ENCODE measurements at regions not wholly inside any gene's neighbourhood (a gene's known extent, or its start where the extent isn't known, plus 50 kb on each side); places are given as distances from the start of the nearest gene placed in this dataset.

DNA sequence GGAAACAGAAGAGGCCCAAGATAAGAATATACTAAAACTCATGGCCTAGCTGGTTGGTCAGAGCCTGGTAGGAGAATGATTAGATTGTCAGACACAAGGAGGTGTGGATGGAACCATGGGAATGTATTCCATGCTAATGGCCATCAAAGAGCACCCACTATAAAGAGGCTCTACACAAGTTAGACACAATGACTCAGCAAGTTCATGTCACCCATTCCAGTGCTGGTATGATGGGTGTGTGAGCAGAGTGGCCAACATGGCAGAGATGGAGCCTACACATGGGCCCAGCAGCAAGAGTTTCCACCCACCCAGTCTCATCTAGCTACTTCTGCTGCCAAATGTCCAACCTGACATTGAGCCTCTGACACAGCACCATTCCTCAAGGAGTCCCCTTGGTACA lies 97.5 kb upstream of the COG2 start:
- TF ChIP-seq, protein P1, sequence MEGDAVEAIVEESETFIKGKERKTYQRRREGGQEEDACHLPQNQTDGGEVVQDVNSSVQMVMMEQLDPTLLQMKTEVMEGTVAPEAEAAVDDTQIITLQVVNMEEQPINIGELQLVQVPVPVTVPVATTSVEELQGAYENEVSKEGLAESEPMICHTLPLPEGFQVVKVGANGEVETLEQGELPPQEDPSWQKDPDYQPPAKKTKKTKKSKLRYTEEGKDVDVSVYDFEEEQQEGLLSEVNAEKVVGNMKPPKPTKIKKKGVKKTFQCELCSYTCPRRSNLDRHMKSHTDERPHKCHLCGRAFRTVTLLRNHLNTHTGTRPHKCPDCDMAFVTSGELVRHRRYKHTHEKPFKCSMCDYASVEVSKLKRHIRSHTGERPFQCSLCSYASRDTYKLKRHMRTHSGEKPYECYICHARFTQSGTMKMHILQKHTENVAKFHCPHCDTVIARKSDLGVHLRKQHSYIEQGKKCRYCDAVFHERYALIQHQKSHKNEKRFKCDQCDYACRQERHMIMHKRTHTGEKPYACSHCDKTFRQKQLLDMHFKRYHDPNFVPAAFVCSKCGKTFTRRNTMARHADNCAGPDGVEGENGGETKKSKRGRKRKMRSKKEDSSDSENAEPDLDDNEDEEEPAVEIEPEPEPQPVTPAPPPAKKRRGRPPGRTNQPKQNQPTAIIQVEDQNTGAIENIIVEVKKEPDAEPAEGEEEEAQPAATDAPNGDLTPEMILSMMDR (IDR thresholded peaks at IDR 0.05; ENCODE audit: unreplicated experiment) = no peak
- intact Hi-C loops (cut with micrococcal nuclease; ENCODE audit: unreplicated experiment) = no loop called here
- DNase-seq = no peak
- Mint-ChIP-seq H3K4me1 (ENCODE audit: low read depth, unreplicated experiment) (no peaks in the 10 kb centered on the region), H3K27me3 (ENCODE audit: unreplicated experiment) (no peaks in the 10 kb centered on the region), H3K4me3 (ENCODE audit: low read depth, unreplicated experiment) (no peak overlapping the region), H3K27ac (ENCODE audit: unreplicated experiment) (no peak overlapping the region), H3K36me3 (ENCODE audit: insufficient read depth, unreplicated experiment) (no peaks in the 10 kb centered on the region), H3K9me3 (ENCODE audit: low read depth, unreplicated experiment) (no peaks in the 10 kb centered on the region)
- CTCF ChIA-PET = no interaction called here
- BruUV-seq (replicated peaks) = no TSS peak

DNA sequence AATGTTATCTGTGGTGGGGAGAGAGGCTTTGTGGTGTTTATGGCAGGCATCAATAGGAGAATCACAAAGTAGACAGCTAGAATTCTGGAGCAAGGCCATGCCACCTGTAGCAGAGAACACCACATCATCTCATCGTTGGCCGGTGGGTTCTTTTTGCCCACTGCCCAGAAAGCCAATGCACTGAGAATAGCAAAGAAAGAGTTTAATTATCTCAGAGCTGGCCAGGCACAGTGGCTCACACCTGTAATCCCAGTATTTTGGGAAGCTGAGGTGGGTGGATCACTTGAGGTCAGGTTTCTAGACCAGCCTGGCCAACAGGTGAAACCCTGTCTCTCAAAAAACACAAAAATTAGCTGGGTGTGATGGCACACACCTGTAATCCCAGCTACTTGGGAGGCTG lies 99.2 kb upstream of the COG2 start:
- TF ChIP-seq, protein P1 (IDR thresholded peaks at IDR 0.05; ENCODE audit: unreplicated experiment) = no peak
- Mint-ChIP-seq H3K36me3 (ENCODE audit: insufficient read depth, unreplicated experiment) (no peaks in the 10 kb centered on the region), H3K27me3 (ENCODE audit: unreplicated experiment) (no peaks in the 10 kb centered on the region), H3K4me3 (ENCODE audit: low read depth, unreplicated experiment) (no peak overlapping the region), H3K27ac (ENCODE audit: unreplicated experiment) (no peak overlapping the region), H3K4me1 (ENCODE audit: low read depth, unreplicated experiment) (no peaks in the 10 kb centered on the region), H3K9me3 (ENCODE audit: low read depth, unreplicated experiment) (no peaks in the 10 kb centered on the region)
- intact Hi-C loops (cut with micrococcal nuclease; ENCODE audit: unreplicated experiment) = no loop called here
- no peak for DNase-seq
- CTCF ChIA-PET = no interaction called here
- no TSS peak for BruUV-seq (replicated peaks)

DNA sequence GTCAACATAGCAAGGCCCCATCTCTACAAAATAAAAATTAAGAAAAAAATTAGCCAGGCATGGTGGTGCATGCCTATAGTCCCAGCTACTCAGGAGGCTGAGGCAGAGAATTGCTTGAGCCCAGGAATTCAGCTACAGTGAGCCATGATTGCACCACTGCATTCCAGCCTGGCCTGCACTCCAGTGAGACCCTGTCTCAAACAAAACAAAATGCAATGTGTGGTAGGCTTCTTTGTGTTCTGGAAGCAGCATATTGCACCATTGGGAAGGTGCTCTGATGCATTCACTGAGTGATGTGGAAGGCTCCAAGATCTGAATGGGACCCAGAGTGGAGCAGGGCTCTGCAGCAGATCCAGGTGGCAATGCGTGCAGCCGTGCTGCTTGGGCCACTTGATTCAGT lies 99.6 kb upstream of the COG2 start:
- BruUV-seq (replicated peaks) = no TSS peak
- DNase-seq = no peak
- no peaks in the 10 kb centered on the region for H3K36me3 Mint-ChIP-seq (ENCODE audit: insufficient read depth, unreplicated experiment)
- H3K4me3 Mint-ChIP-seq (ENCODE audit: low read depth, unreplicated experiment) = no peak overlapping the region
- no peak overlapping the region for H3K27ac Mint-ChIP-seq (ENCODE audit: unreplicated experiment)
- intact Hi-C loops (cut with micrococcal nuclease; ENCODE audit: unreplicated experiment) = no loop called here
- H3K27me3 Mint-ChIP-seq (ENCODE audit: unreplicated experiment) = no peaks in the 10 kb centered on the region
- CTCF ChIA-PET = no interaction called here
- H3K9me3 Mint-ChIP-seq (ENCODE audit: low read depth, unreplicated experiment) = no peaks in the 10 kb centered on the region
- H3K4me1 Mint-ChIP-seq (ENCODE audit: low read depth, unreplicated experiment) = no peaks in the 10 kb centered on the region
- TF ChIP-seq, protein P1 (IDR thresholded peaks at IDR 0.05; ENCODE audit: unreplicated experiment) = no peak

DNA sequence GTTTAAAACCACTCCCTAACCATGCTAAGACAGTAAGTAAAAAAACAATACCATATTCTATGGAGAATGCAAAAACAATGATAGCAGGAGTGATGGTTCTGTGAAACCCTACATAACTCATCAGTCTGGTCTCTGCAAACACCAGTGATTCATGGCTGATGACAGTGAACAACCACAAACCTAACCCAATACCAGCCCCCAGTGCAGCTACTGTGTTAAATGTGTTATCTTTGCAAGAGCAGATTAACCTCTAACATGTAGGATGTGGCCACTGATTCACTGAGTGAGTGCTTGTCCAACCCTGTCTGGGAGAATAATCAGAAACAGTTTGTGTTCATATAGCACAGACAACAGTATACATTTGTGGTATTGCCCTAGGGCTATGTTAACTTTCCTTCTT lies 100.2 kb upstream of the COG2 start:
- DNase-seq = no peak
- H3K4me1 Mint-ChIP-seq (ENCODE audit: low read depth, unreplicated experiment) = no peaks in the 10 kb centered on the region
- no peaks in the 10 kb centered on the region for H3K27me3 Mint-ChIP-seq (ENCODE audit: unreplicated experiment)
- H3K9me3 Mint-ChIP-seq (ENCODE audit: low read depth, unreplicated experiment) = no peaks in the 10 kb centered on the region
- H3K36me3 Mint-ChIP-seq (ENCODE audit: insufficient read depth, unreplicated experiment) = no peaks in the 10 kb centered on the region
- CTCF ChIA-PET = no interaction called here
- BruUV-seq (replicated peaks) = no TSS peak
- intact Hi-C loops (cut with micrococcal nuclease; ENCODE audit: unreplicated experiment) = no loop called here
- H3K27ac Mint-ChIP-seq (ENCODE audit: unreplicated experiment) = no peak overlapping the region
- no peak overlapping the region for H3K4me3 Mint-ChIP-seq (ENCODE audit: low read depth, unreplicated experiment)
- TF ChIP-seq, protein P1 (IDR thresholded peaks at IDR 0.05; ENCODE audit: unreplicated experiment) = no peak

DNA sequence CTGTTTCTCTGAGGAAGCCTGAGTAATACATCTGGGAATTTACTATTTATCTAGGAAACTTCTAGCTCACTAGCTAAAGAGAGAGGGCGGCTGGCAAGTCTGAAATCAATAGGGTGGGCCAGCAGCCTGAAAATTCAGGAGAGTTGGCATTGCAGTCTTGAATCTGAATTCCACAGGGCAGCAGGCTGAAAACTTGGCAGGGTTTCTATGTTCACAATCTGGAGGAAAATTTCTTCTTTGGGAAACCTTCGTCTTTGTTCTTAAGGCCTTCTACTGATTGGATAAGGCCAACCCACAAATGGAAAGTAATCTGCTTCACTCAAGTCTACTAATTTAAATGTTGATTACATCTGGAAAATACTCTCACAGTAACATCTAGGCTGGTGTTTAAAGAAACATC lies 101.0 kb upstream of the COG2 start:
- Mint-ChIP-seq H3K9me3 (ENCODE audit: low read depth, unreplicated experiment) (no peaks in the 10 kb centered on the region), H3K36me3 (ENCODE audit: insufficient read depth, unreplicated experiment) (no peaks in the 10 kb centered on the region), H3K27me3 (ENCODE audit: unreplicated experiment) (no peaks in the 10 kb centered on the region), H3K4me1 (ENCODE audit: low read depth, unreplicated experiment) (no peaks in the 10 kb centered on the region), H3K27ac (ENCODE audit: unreplicated experiment) (no peak overlapping the region), H3K4me3 (ENCODE audit: low read depth, unreplicated experiment) (no peak overlapping the region)
- intact Hi-C loops (cut with micrococcal nuclease; ENCODE audit: unreplicated experiment) = no loop called here
- TF ChIP-seq, protein P1 (IDR thresholded peaks at IDR 0.05; ENCODE audit: unreplicated experiment) = no peak
- CTCF ChIA-PET = no interaction called here
- no peak for DNase-seq
- no TSS peak for BruUV-seq (replicated peaks)

All from Calu3 (cell line).